Neural progenitor cell (in vitro differentiated cells): ENCODE measurements at regions not wholly inside any gene's neighbourhood (a gene's known extent, or its start where the extent isn't known, plus 50 kb on each side); places are given as distances from the start of the nearest gene placed in this dataset.

Experiments
- EZH2 ChIP-seq: fragments of 200-600 bp; sonication (generic); IDR thresholded peaks from 2 replicates; pipeline ENCODE4 v1.6.1; 2017; ENCODE audit warnings: antibody characterized with exemption, mild to moderate bottlenecking, moderate library complexity
- EZH2phosphoT487 ChIP-seq: fragments of 200-600 bp; sonication (generic); IDR thresholded peaks from 2 replicates; pipeline ENCODE4 v1.6.1; 2017; ENCODE audit warnings: antibody characterized with exemption
- TF ChIP-seq, protein P1 (sequence below): fragments of 200-600 bp; sonication (generic); IDR thresholded peaks from 2 replicates; pipeline ENCODE4 v1.5.1; 2017; ENCODE audit warnings: antibody characterized with exemption, mild to moderate bottlenecking

DNA sequence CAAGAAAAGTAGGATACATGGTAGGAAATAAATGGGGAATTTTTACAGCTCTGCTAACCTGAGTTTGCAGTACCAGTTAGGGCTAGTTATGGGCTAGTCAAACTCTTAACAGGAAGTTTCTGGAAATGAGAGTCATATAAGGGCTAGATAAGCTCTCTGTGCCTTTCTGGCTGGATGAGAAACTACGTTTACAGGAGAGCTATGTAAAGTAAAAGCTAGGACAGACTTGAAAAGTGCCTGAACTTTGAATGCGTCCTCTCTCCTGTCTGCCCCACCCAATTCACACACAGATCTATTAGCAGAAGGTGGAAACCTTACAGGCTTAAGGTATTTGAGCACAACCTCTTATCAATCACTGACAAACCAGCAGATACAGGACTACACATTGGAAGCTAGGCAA lies 167.1 kb downstream of the SNX19 start:
- TF ChIP-seq, protein P1, sequence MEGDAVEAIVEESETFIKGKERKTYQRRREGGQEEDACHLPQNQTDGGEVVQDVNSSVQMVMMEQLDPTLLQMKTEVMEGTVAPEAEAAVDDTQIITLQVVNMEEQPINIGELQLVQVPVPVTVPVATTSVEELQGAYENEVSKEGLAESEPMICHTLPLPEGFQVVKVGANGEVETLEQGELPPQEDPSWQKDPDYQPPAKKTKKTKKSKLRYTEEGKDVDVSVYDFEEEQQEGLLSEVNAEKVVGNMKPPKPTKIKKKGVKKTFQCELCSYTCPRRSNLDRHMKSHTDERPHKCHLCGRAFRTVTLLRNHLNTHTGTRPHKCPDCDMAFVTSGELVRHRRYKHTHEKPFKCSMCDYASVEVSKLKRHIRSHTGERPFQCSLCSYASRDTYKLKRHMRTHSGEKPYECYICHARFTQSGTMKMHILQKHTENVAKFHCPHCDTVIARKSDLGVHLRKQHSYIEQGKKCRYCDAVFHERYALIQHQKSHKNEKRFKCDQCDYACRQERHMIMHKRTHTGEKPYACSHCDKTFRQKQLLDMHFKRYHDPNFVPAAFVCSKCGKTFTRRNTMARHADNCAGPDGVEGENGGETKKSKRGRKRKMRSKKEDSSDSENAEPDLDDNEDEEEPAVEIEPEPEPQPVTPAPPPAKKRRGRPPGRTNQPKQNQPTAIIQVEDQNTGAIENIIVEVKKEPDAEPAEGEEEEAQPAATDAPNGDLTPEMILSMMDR: no peak
- TF ChIP-seq EZH2: no peak
- TF ChIP-seq EZH2phosphoT487: no peak
